Right lobe of liver (tissue), 6 donors: ENCODE measurements at regions not wholly inside any gene's neighbourhood (a gene's known extent, or its start where the extent isn't known, plus 50 kb on each side); places are given as distances from the start of the nearest gene placed in this dataset.

Source experiments
- ATAC-seq, 4 donors: fragments of 200-7000 bp; cut with Tn5 transposase; one replicate each; pipeline ENCODE4 v1.9.1; 2020; ENCODE audit warnings: mild to moderate bottlenecking in 4 of 4, moderate library complexity in 4 of 4
- DNase-seq, 3 donors: peaks; one replicate each; pipeline ENCODE4 v3.0.0-alpha.2; 2020
- H3K27ac ChIP-seq, 3 donors: fragments of 200-600 bp; one replicate each; pipeline ENCODE4 v1.8.0; 2022
- H3K27me3 ChIP-seq, 2 donors: fragments of 200-600 bp; one replicate each; pipeline ENCODE4 v1.8.0; 2022
- H3K36me3 ChIP-seq, 4 donors: fragments of 200-600 bp; sonication (generic) in 1 of 4; one replicate each; pipeline versions ENCODE4 v1.5.1 to v1.8.0; 2017 to 2022; ENCODE audit warnings: control low read depth in 1 of 4
- H3K4me1 ChIP-seq, 4 donors: fragments of 200-600 bp; sonication (generic) in 1 of 4; one replicate each; pipeline versions ENCODE4 v1.5.1 to v1.8.0; 2017 to 2022; ENCODE audit warnings: control low read depth in 1 of 4
- H3K4me3 ChIP-seq, 3 donors: fragments of 200-600 bp; one replicate each; pipeline ENCODE4 v1.8.0; 2022
- H3K9me3 ChIP-seq, 4 donors: fragments of 200-600 bp; sonication (generic) in 1 of 4; one replicate each; pipeline versions ENCODE4 v1.5.1 to v1.8.0; 2017 to 2022; ENCODE audit warnings: control low read depth in 1 of 4
- POLR2A ChIP-seq: fragments of 450-650 bp; IDR thresholded peaks from one replicate; pipeline ENCODE4 v1.6.1; 2017; ENCODE audit warnings: antibody characterized with exemption, mild to moderate bottlenecking
- WGBS: methylation state at CpG from one replicate; pipeline ENCODE4 v1.1.6; 2018; ENCODE audit warnings: low coverage, low lambda C conversion rate; ENCODE audit not compliant: insufficient coverage; ENCODE audit errors: missing lambda C conversion rate; 5-methylcytosine and 5-hydroxymethylcytosine counted together
- intact Hi-C, 2 donors: fragments of 100-400 bp; cut with DNase I; formaldehyde crosslinking; loops; one replicate each; pipeline versions ENCODE4 v1.11.2 to v1.14.1; 2022
- TF ChIP-seq, protein P1 (sequence below), 4 donors: fragments of 200-600 bp in 3 of 4; fragments of 450-650 bp in 1 of 4; IDR thresholded peaks; one replicate each; pipeline versions ENCODE4 v1.5.1 to v1.8.0; 2016 to 2022; ENCODE audit warnings: antibody characterized with exemption in 4 of 4, mild to moderate bottlenecking in 2 of 4
- donor health status: DM: no; HTN: yes; CAD: no.
- donor health status: DM: no; HTN: no; CAD: no.
- donor health status: DM: no; HTN: no; CAD: no.
- donor health status: DM: no; HTN: yes; CAD: no.
- donor health status: DM: no; HTN: yes; CAD: no.

DNA sequence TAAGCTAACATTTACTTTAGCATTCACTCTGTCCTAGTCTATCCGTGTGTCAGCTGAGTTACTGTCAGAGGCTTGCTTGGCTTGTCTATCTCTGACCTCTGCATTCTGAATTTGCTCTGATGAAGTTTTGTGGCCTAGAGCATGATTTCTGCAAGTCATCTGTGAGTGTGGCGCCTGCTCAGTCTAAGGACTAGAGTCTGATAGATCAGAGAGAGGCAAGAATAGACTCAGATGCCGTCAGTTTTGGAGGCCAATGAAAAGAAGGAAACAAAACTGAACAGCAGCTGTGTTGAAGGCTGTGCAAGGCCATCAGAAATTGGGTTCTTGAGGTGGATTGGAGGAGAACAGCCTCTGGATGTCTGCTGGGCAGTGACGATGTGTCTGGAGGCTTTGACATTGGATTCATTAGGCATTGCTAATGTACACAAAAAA lies 573.1 kb downstream of the USP25 start:
- intact Hi-C loops: loop anchor here (10.0 kb wide), 1 partner anchor 108 kb away; no protein-coding TSS in a partner anchor
- peak overlapping the region; percentile 10 to 80 (median 76) for H3K27ac ChIP-seq

DNA sequence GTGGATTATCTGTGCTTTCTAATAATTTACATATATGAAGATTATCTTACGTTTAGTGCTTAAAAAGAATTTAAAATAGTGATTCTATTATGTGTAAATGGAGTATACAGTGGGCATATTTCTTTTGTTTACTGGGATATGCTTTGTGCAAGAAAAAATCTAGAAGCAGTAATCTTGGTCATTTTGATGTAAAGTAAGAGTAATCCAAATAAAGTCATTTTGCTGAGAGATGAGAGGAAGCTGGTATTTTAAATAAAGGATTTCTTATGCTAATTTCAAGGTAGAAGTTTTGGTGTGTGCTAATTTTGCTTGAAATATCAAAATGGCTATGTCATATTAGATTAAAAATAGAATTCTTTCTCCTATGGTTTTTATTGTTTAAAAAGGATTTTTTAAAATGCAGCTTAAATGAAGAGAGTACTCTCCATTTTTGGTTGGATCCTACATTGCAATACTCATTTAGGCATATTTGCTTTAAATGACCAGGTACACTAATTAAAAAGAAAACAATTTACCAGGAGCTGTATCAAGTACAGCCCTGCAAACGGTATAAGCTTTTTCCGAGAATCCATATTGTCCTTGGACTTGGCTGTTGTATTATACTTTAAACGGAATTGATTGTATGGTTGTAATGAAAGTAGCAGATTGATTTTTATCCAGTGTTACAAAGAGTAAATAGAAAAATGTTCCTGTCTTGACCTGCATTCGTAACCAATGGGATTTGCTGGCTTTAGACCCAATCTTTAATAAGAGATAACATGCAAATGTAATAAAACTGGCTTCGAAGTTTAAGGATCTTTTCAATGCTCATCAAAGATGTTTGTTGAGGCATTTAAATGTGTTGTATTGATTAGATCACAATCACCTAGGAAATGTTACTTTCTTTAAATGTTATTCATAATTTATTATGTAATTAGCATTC lies 574.7 kb downstream of the USP25 start:
- Histone ChIP-seq H3K9me3 (no peaks in the 10 kb centered on the region), H3K4me3 (no peak overlapping the region), H3K4me1 (peaks cover 0 to 31% (median 5%) of the 10 kb centered on the region in 4 donors), H3K27ac (peak overlapping the region in 2 of 3 donors; percentile 76 to 80), H3K27me3 (no peaks in the 10 kb centered on the region), H3K36me3 (no peaks in the 10 kb centered on the region)
- TF ChIP-seq POLR2A: no peak
- TF ChIP-seq, protein P1, sequence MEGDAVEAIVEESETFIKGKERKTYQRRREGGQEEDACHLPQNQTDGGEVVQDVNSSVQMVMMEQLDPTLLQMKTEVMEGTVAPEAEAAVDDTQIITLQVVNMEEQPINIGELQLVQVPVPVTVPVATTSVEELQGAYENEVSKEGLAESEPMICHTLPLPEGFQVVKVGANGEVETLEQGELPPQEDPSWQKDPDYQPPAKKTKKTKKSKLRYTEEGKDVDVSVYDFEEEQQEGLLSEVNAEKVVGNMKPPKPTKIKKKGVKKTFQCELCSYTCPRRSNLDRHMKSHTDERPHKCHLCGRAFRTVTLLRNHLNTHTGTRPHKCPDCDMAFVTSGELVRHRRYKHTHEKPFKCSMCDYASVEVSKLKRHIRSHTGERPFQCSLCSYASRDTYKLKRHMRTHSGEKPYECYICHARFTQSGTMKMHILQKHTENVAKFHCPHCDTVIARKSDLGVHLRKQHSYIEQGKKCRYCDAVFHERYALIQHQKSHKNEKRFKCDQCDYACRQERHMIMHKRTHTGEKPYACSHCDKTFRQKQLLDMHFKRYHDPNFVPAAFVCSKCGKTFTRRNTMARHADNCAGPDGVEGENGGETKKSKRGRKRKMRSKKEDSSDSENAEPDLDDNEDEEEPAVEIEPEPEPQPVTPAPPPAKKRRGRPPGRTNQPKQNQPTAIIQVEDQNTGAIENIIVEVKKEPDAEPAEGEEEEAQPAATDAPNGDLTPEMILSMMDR (IDR thresholded peaks at IDR 0.05): no peak
- 29% methylated on average over 6 of the region's 6 CpGs for WGBS
- peak; percentile 19 to 65 (median 26) for ATAC-seq
- no peak for DNase-seq
- intact Hi-C loops: loop anchor here (10.0 kb wide), 1 partner anchor 110 kb away; no protein-coding TSS in a partner anchor

More for the DNA sequence above, 573.1 kb downstream of the USP25 start:
- ATAC-seq: peak; percentile 89 to 96 (median 92)
- Histone ChIP-seq H3K27me3 (no peaks in the 10 kb centered on the region), H3K9me3 (no peaks in the 10 kb centered on the region), H3K36me3 (no peaks in the 10 kb centered on the region), H3K4me3 (no peak overlapping the region), H3K4me1 (peaks cover 0 to 31% (median 5%) of the 10 kb centered on the region in 4 donors)
- TF ChIP-seq, protein P1 (IDR thresholded peaks at IDR 0.05): no peak
- TF ChIP-seq POLR2A: peak; percentile 51
- DNase-seq: peak in 2 of 3 donors; percentile 30 to 76
- 12% methylated on average over 4 of the region's 4 CpGs for WGBS

DNA sequence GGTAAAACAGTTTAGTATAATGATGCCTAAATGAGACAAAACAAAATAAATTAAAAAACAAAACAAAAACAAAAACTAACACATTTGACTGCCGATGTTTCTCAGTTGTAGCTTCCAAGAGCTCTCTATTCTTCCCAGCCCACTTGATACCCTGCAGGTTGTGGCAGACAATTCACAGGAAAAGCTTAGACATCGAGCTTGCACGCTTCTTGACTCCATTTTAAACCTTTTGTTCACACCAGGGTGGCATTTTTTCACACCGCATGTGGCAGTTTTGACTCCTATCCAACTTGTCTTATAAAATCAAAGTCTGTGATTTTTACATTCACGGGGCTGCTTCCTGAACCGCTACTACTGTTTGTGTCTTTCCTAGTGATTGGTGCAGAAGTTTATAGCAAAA lies 575.9 kb downstream of the USP25 start:
- H3K4me3 ChIP-seq: peak overlapping the region in 2 of 3 donors; percentile 3 to 12
- intact Hi-C loops: loop anchor here (10.0 kb wide), 1 partner anchor 111 kb away; no protein-coding TSS in a partner anchor
- no peaks in the 10 kb centered on the region for H3K36me3 ChIP-seq
- TF ChIP-seq, protein P1 (IDR thresholded peaks at IDR 0.05): no peak
- no peak for TF ChIP-seq POLR2A
- peaks cover 0 to 31% (median 5%) of the 10 kb centered on the region in 4 donors for H3K4me1 ChIP-seq
- DNase-seq (no peak), ATAC-seq (peak; percentile 9 to 19 (median 12))
- H3K27me3 ChIP-seq: no peaks in the 10 kb centered on the region
- 20% methylated on average over 6 of the region's 6 CpGs for WGBS
- H3K27ac ChIP-seq: peak overlapping the region; percentile 37 to 80 (median 76)
- H3K9me3 ChIP-seq: no peaks in the 10 kb centered on the region

DNA sequence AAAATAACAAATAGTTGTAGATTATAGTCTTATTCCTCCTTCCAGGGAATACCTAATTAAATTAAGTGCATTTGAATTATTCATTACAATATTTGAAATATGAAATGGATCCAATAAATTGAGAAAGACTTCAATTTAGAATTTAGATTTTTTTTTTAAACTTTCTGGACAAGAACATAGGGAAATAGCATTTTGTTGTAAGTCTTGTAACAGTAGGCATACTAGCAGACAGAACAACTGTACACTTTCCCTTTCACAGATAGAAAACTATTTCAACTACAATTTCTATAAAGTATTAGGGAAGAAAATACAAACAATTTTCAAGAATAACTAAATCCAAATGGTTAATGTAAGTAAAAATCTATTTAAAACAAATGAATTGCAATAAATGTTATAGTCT lies 577.5 kb downstream of the USP25 start:
- ATAC-seq: no peak
- H3K36me3 ChIP-seq: no peaks in the 10 kb centered on the region
- peak overlapping the region; percentile 46 to 80 (median 76) for H3K27ac ChIP-seq
- peak overlapping the region in 2 of 3 donors; percentile 4 to 35 for H3K4me3 ChIP-seq
- no peaks in the 10 kb centered on the region for H3K9me3 ChIP-seq
- H3K27me3 ChIP-seq: no peaks in the 10 kb centered on the region
- DNase-seq: no peak
- H3K4me1 ChIP-seq: peaks cover 0 to 25% (median 5%) of the 10 kb centered on the region in 4 donors
- TF ChIP-seq POLR2A: no peak
- TF ChIP-seq, protein P1 (IDR thresholded peaks at IDR 0.05): no peak
- intact Hi-C loops: loop anchor here (10.0 kb wide), 1 partner anchor 112 kb away; no protein-coding TSS in a partner anchor
